Gastrocnemius medialis (tissue), 4 donors: ENCODE measurements at regions not wholly inside any gene's neighbourhood (a gene's known extent, or its start where the extent isn't known, plus 50 kb on each side); places are given as distances from the start of the nearest gene placed in this dataset.

Source experiments
- ATAC-seq, 2 donors: fragments of 150-250 bp; one replicate each; pipeline ENCODE4 v1.9.1; 2016
- DNase-seq, 2 donors: peaks; one replicate each; pipeline ENCODE4 v3.0.0-alpha.2; 2019
- H3K27ac ChIP-seq, 4 donors: fragments of 200-600 bp; sonication (generic); 1 replicate in 1 of 4; 2 replicates in 3 of 4; pipeline ENCODE4 v1.5.1; 2016 to 2018; ENCODE audit warnings: mild to moderate bottlenecking in 2 of 4, moderate library complexity in 1 of 4
- H3K27me3 ChIP-seq, 3 donors: fragments of 200-600 bp; sonication (generic) in 2 of 3; 1 replicate in 1 of 3; 2 replicates in 2 of 3; pipeline versions ENCODE4 v1.5.1 to v1.6.0; 2016 to 2019; ENCODE audit warnings: mild to moderate bottlenecking in 1 of 3, moderate library complexity in 1 of 3
- H3K36me3 ChIP-seq, 2 donors: fragments of 200-600 bp; sonication (generic) in 1 of 2; one replicate each; pipeline ENCODE4 v1.5.1; 2017 to 2018
- H3K4me1 ChIP-seq, 2 donors: fragments of 200-600 bp; sonication (generic) in 1 of 2; one replicate each; pipeline ENCODE4 v1.5.1; 2016 to 2017; ENCODE audit warnings: mild to moderate bottlenecking in 2 of 2
- H3K4me3 ChIP-seq, 4 donors: fragments of 200-600 bp; sonication (generic) in 3 of 4; 1 replicate in 1 of 4; 2 replicates in 3 of 4; pipeline ENCODE4 v1.5.1; 2016 to 2019; ENCODE audit warnings: mild to moderate bottlenecking in 2 of 4
- H3K9me3 ChIP-seq, 3 donors: fragments of 200-600 bp; sonication (generic) in 2 of 3; 1 replicate in 1 of 3; 2 replicates in 2 of 3; pipeline ENCODE4 v1.5.1; 2016 to 2019
- CTCF ChIP-seq, 5 experiments: fragments of 450-650 bp in 3 of 5; fragments of 200-600 bp in 2 of 5; sonication (generic) in 2 of 5; IDR thresholded peaks in 4 of 5; conservative IDR thresholded peaks in 1 of 5; 1 replicate in 4 of 5; 2 replicates in 1 of 5; pipeline ENCODE4 v1.5.1; 2016 to 2019; ENCODE audit warnings: antibody characterized with exemption in 5 of 5, mild to moderate bottlenecking in 3 of 5, moderate library complexity in 3 of 5
- POLR2A ChIP-seq, 2 donors: fragments of 450-650 bp; IDR thresholded peaks; one replicate each; pipeline ENCODE4 v1.6.1; 2017; ENCODE audit warnings: antibody characterized with exemption in 2 of 2, mild to moderate bottlenecking in 2 of 2, moderate library complexity in 2 of 2
- in situ Hi-C, 4 donors: fragments of 200-750 bp; cut with MboI; loops; one replicate each; pipeline versions ENCODE4 v1.15.0 to v1.8.0; 2017; ENCODE audit warnings: low sequenced_read_pairs in 4 of 4
- intact Hi-C: fragments of 100-400 bp; cut with DNase I; formaldehyde crosslinking; loops from one replicate; pipeline ENCODE4 v1.15.1; 2023; ENCODE audit warnings: low total_unique reads

DNA sequence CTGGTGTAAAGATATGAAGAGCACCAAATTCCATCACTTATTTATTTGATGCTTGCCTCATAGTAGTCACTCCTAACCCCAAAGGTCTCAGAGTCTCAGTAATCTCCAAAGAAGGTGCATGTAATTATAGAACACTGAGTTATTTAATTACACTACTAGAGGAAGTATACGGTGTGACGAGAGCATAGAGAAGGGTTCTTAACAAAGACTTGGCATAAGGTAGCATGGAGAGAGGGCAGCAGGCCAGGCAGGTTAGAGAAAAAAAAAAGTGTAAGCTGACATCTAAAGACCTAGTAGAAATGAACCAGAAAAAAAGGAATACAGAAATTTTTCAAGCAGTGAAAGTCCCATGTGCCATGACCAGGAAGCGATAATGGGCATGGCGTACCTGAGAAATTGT, 213.3 kb upstream of the TGFBR2 start:
- H3K27me3 ChIP-seq = no peaks in the 10 kb centered on the region
- no peak for TF ChIP-seq POLR2A (IDR thresholded peaks at IDR 0.05)
- TF ChIP-seq CTCF (IDR thresholded peaks at IDR 0.05 in 4 of 5, conservative IDR thresholded peaks at IDR 0.05 in 1 of 5) = no peak
- intact Hi-C loops (no loop called here), in situ Hi-C loops (no loop called here)
- no peaks in the 10 kb centered on the region for H3K36me3 ChIP-seq
- no peak for DNase-seq
- no peak overlapping the region for H3K4me3 ChIP-seq
- H3K27ac ChIP-seq = no peak overlapping the region
- H3K9me3 ChIP-seq = no peaks in the 10 kb centered on the region
- peaks cover 0 to 3% of the 10 kb centered on the region in 2 donors for H3K4me1 ChIP-seq
- no peak for ATAC-seq

DNA sequence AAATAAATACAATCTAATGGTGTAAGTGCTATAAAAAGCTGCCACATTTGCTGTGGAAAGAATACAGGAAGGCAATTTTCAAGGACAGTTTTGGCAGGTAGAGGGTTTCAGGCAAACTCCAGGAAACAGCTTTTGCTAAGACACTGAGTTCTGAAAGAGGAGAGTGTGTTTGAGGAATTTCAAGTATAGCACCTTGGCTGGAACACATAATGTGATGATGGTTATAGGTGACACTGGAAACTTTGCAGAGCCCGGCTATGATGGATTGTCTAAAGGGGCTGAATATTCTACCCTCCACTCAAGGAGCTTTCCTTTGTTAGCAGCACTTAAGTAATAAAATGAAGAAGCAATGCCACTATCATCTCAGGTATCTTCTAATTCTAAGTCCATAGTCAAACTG, 209.4 kb upstream of the TGFBR2 start:
- in situ Hi-C loops = no loop called here

GRCh38 chr3:30399394-30400181, 206.8 kb upstream of the TGFBR2 start:
- no peak overlapping the region for H3K4me3 ChIP-seq
- TF ChIP-seq CTCF (IDR thresholded peaks at IDR 0.05 in 4 of 5, conservative IDR thresholded peaks at IDR 0.05 in 1 of 5) (no peak), POLR2A (IDR thresholded peaks at IDR 0.05) (no peak)
- no peaks in the 10 kb centered on the region for H3K27me3 ChIP-seq
- H3K9me3 ChIP-seq = no peaks in the 10 kb centered on the region
- DNase-seq (no peak), ATAC-seq (no peak)
- peaks cover 5 to 17% of the 10 kb centered on the region in 2 donors for H3K4me1 ChIP-seq
- H3K27ac ChIP-seq = no peak overlapping the region
- no peaks in the 10 kb centered on the region for H3K36me3 ChIP-seq
- in situ Hi-C loops (no loop called here), intact Hi-C loops (no loop called here)

More for the DNA sequence above, 209.4 kb upstream of the TGFBR2 start:
- Histone ChIP-seq H3K27me3 (no peaks in the 10 kb centered on the region), H3K4me3 (no peak overlapping the region), H3K4me1 (peaks cover 5 to 9% of the 10 kb centered on the region in 2 donors), H3K9me3 (no peaks in the 10 kb centered on the region), H3K27ac (no peak overlapping the region), H3K36me3 (no peaks in the 10 kb centered on the region)
- intact Hi-C loops = no loop called here
- DNase-seq = no peak
- TF ChIP-seq CTCF (IDR thresholded peaks at IDR 0.05 in 4 of 5, conservative IDR thresholded peaks at IDR 0.05 in 1 of 5) (no peak), POLR2A (IDR thresholded peaks at IDR 0.05) (no peak)
- no peak for ATAC-seq

DNA sequence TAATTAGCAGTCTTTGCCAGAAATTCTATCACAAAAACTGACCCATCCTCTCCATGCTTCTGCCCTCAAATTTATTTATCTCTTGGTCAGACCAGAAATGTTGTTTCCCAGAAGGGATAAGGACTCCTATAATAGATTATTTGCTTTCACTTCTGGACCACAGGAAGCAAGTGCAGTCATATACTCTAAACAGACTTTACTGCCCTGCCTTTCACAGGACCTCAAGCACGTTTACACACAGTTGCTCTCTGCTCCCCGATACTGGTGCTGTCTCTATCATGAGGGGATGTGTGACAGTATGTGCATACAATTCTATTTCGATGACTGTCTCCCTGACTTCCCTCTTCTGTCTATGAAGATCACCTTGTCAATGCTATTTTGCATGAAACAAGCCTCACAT, 205.5 kb upstream of the TGFBR2 start:
- H3K36me3 ChIP-seq = no peaks in the 10 kb centered on the region
- DNase-seq = no peak
- in situ Hi-C loops (no loop called here), intact Hi-C loops (no loop called here)
- H3K9me3 ChIP-seq = no peaks in the 10 kb centered on the region
- no peak overlapping the region for H3K4me3 ChIP-seq
- H3K4me1 ChIP-seq = peaks cover 5 to 17% of the 10 kb centered on the region in 2 donors
- H3K27me3 ChIP-seq = no peaks in the 10 kb centered on the region
- ATAC-seq = no peak
- no peak overlapping the region for H3K27ac ChIP-seq
- no peak for TF ChIP-seq POLR2A (IDR thresholded peaks at IDR 0.05)
- no peak for TF ChIP-seq CTCF (IDR thresholded peaks at IDR 0.05 in 4 of 5, conservative IDR thresholded peaks at IDR 0.05 in 1 of 5)
